ENCODE measurements at regions not wholly inside any gene's neighbourhood (a gene's known extent, or its start where the extent isn't known, plus 50 kb on each side); places are given as distances from the start of the nearest gene placed in this dataset.

- H3K4me3 ChIP-seq: no peak overlapping the region
- 72 to 77% (median 75%) methylated on average over 5 of the region's 5 CpGs for WGBS, 5 donors
- TF ChIP-seq POLR2A (IDR thresholded peaks at IDR 0.05) (no peak), POLR2AphosphoS5 (IDR thresholded peaks at IDR 0.05) (no peak), EP300 (IDR thresholded peaks at IDR 0.05) (no peak), CTCF (IDR thresholded peaks at IDR 0.05) (no peak)
- intact Hi-C loops (cut with DNase I; ENCODE audit: low total_unique reads): no loop called here
- DNase-seq: no peak
- no peaks in the 10 kb centered on the region for H3K27me3 ChIP-seq
- no peaks in the 10 kb centered on the region for H3K9me3 ChIP-seq
- H3K4me1 ChIP-seq: peaks cover 0 to 16% (median 5%) of the 10 kb centered on the region in 4 donors
- no peaks in the 10 kb centered on the region for H3K36me3 ChIP-seq
- H3K27ac ChIP-seq: peak overlapping the region in 1 of 5 donors; percentile 10
These were observed 116.5 kb upstream of the COL21A1 start for GRCh38 chr6:56363796-56364430.

- Histone ChIP-seq H3K36me3 (no peaks in the 10 kb centered on the region), H3K4me3 (no peak overlapping the region), H3K9me3 (no peaks in the 10 kb centered on the region), H3K4me1 (peaks cover 0 to 22% (median 5%) of the 10 kb centered on the region in 4 donors), H3K27me3 (no peaks in the 10 kb centered on the region), H3K27ac (no peak overlapping the region)
- no peak for DNase-seq
- WGBS, 5 donors: 78 to 89% (median 84%) methylated on average over 4 of the region's 4 CpGs
- intact Hi-C loops (cut with DNase I; ENCODE audit: low total_unique reads): no loop called here
- TF ChIP-seq CTCF (IDR thresholded peaks at IDR 0.05): no peak
- TF ChIP-seq POLR2A (IDR thresholded peaks at IDR 0.05): no peak
- TF ChIP-seq EP300 (IDR thresholded peaks at IDR 0.05): no peak
- no peak for TF ChIP-seq POLR2AphosphoS5 (IDR thresholded peaks at IDR 0.05)
These were observed 114.4 kb upstream of the COL21A1 start for GRCh38 chr6:56361812-56362211.

GRCh38 chr6:56359201-56359899, 112.0 kb upstream of the COL21A1 start:
- no peaks in the 10 kb centered on the region for H3K36me3 ChIP-seq
- WGBS, 5 donors: 28 to 32% (median 29%) methylated on average over 9 of the region's 9 CpGs
- H3K4me3 ChIP-seq: no peak overlapping the region
- DNase-seq: peak; percentile 70 to 90
- H3K4me1 ChIP-seq: peaks cover 0 to 24% (median 2%) of the 10 kb centered on the region in 4 donors
- no peaks in the 10 kb centered on the region for H3K9me3 ChIP-seq
- no peak overlapping the region for H3K27ac ChIP-seq
- intact Hi-C loops (cut with DNase I; ENCODE audit: low total_unique reads): loop anchor here (10.0 kb wide), 1 partner anchor 235 kb away; no protein-coding TSS in a partner anchor
- H3K27me3 ChIP-seq: no peaks in the 10 kb centered on the region
- TF ChIP-seq CTCF (IDR thresholded peaks at IDR 0.05) (peak in 5 of 7 experiments; percentile 58 to 83 (median 72)), POLR2A (IDR thresholded peaks at IDR 0.05) (no peak), EP300 (IDR thresholded peaks at IDR 0.05) (no peak), POLR2AphosphoS5 (IDR thresholded peaks at IDR 0.05) (peak in 1 of 3 donors; percentile 39)

DNA sequence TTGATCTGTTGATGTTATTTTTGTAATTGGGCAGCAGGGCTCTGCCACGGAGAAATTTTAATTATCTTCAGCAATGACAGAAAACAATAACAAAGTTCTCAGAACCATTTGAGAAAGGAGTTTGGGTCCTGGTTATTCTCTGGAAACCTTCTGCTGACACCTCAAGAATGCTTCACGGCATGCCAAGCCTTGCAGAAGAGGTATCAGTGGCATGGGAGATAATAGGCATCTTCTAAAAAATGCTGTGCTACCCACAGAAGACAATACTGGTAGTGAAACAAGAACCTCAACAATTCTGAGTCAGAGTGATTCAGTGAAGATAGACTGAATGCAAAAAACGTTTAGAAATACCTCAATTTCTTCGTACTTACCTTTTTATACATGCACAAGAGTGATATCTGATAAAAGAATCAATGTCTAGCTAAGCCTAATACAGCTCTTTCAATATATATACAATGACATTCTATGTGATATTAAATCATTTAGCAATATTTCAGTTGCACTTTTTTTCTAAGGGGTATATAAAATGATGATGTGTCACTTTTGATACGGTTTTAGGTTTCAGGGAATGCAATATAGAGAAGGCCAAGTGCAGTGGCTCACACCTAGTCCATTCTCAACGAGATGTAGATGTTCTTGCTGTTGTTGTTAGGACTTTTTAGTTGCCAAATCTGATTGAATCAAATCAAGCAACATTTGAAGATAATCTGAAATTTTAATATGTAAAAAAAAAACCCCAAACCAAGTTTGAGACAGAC, 110.4 kb upstream of the COL21A1 start:
- 58 to 66% (median 59%) methylated on average over 6 of the region's 6 CpGs for WGBS, 5 donors
- Histone ChIP-seq H3K4me3 (no peak overlapping the region), H3K36me3 (no peaks in the 10 kb centered on the region), H3K9me3 (peaks cover 0 to 4% (median 0%) of the 10 kb centered on the region in 4 donors), H3K27ac (no peak overlapping the region), H3K27me3 (no peaks in the 10 kb centered on the region), H3K4me1 (peaks cover 0 to 20% (median 2%) of the 10 kb centered on the region in 4 donors)
- intact Hi-C loops (cut with DNase I; ENCODE audit: low total_unique reads): loop anchor here (10.0 kb wide), 1 partner anchor 237 kb away; no protein-coding TSS in a partner anchor
- TF ChIP-seq CTCF (IDR thresholded peaks at IDR 0.05): no peak
- no peak for TF ChIP-seq POLR2AphosphoS5 (IDR thresholded peaks at IDR 0.05)
- no peak for TF ChIP-seq EP300 (IDR thresholded peaks at IDR 0.05)
- no peak for TF ChIP-seq POLR2A (IDR thresholded peaks at IDR 0.05)
- no peak for DNase-seq

Data from stomach (tissue), 8 donors.